Keratinocyte (primary cell): ENCODE measurements at regions not wholly inside any gene's neighbourhood (a gene's known extent, or its start where the extent isn't known, plus 50 kb on each side); places are given as distances from the start of the nearest gene placed in this dataset.

ENCODE experiments used
- DNase-seq: peaks from one replicate; pipeline ENCODE4 v3.0.0-alpha.2; 2011; ENCODE audit warnings: low read depth, missing footprints, low spot score
- FAIRE-seq: peaks from 2 replicates; lab custom pipeline; 2011; peaks lifted over from hg19 to GRCh38; lab: Jason Lieb, UNC
- H2AFZ ChIP-seq: 2 replicates; pipeline ENCODE4 v1.6.0; 2012; ENCODE audit warnings: low read length, control low read depth, inconsistent platforms; ENCODE audit not compliant: control insufficient read depth
- H3K27ac ChIP-seq: 2 replicates; pipeline ENCODE4 v1.5.1; 2011; ENCODE audit warnings: low read length; ENCODE audit not compliant: control insufficient read depth, insufficient read depth
- H3K27me3 ChIP-seq: 3 replicates; pipeline ENCODE4 v1.6.0; 2011; ENCODE audit warnings: low read length; ENCODE audit not compliant: control insufficient read depth, insufficient read depth; ENCODE audit errors: extremely low read depth
- H3K36me3 ChIP-seq, 2 experiments: 2 replicates in 1 of 2; 3 replicates in 1 of 2; pipeline ENCODE4 v1.5.1; 2011; ENCODE audit warnings: low read length in 2 of 2, mild to moderate bottlenecking in 1 of 2; ENCODE audit not compliant: control insufficient read depth in 2 of 2, insufficient read depth in 2 of 2; ENCODE audit errors: extremely low read depth in 1 of 2
- H3K4me1 ChIP-seq: 3 replicates; pipeline ENCODE4 v1.5.1; 2011; ENCODE audit warnings: low read length; ENCODE audit not compliant: control insufficient read depth, insufficient read depth; ENCODE audit errors: extremely low read depth
- H3K4me2 ChIP-seq: 3 replicates; pipeline ENCODE4 v1.6.0; 2011; ENCODE audit warnings: low read depth, low read length; ENCODE audit not compliant: control insufficient read depth, insufficient read depth; ENCODE audit errors: extremely low read depth
- H3K4me3 ChIP-seq, 3 experiments: fragments of 200-600 bp in 1 of 3; sonication (generic) in 1 of 3; 2 replicates in 2 of 3; 3 replicates in 1 of 3; pipeline ENCODE4 v1.5.1; 2011 to 2016; ENCODE audit warnings: low read length in 3 of 3, mild to moderate bottlenecking in 3 of 3, control low read depth in 2 of 3, inconsistent platforms in 1 of 3, low read depth in 1 of 3, mixed read lengths in 1 of 3, mixed run types in 1 of 3, moderate library complexity in 1 of 3; ENCODE audit not compliant: control insufficient read depth in 2 of 3, insufficient read depth in 2 of 3; ENCODE audit errors: extremely low read depth in 1 of 3
- H3K79me2 ChIP-seq: 2 replicates; pipeline ENCODE4 v1.6.0; 2012; ENCODE audit warnings: low read length; ENCODE audit not compliant: control insufficient read depth, insufficient read depth
- H3K9ac ChIP-seq: 3 replicates; pipeline ENCODE4 v1.6.0; 2011; ENCODE audit warnings: low read length; ENCODE audit not compliant: control insufficient read depth, insufficient read depth; ENCODE audit errors: extremely low read depth
- H3K9me1 ChIP-seq: 3 replicates; pipeline ENCODE4 v1.6.0; 2011; ENCODE audit warnings: low read length; ENCODE audit not compliant: control insufficient read depth, insufficient read depth; ENCODE audit errors: extremely low read depth
- H3K9me3 ChIP-seq: 2 replicates; pipeline ENCODE4 v1.5.1; 2012; ENCODE audit warnings: low read depth, low read length; ENCODE audit not compliant: control insufficient read depth
- H4K20me1 ChIP-seq: 3 replicates; pipeline ENCODE4 v1.6.0; 2011; ENCODE audit warnings: low read length; ENCODE audit not compliant: control insufficient read depth, insufficient read depth; ENCODE audit errors: extremely low read depth
- EZH2 ChIP-seq: IDR thresholded peaks from one replicate; pipeline ENCODE4 v1.6.1; 2012; ENCODE audit warnings: inconsistent platforms, mild to moderate bottlenecking, low read length, moderate library complexity
- dilution Hi-C: fragments of 300-500 bp; cut with MboI; formaldehyde crosslinking; loops from one replicate; pipeline ENCODE4 v1.7.0; 2020; ENCODE audit warnings: low sequenced_read_pairs; ENCODE audit not compliant: extremely low pct_ligation_motif_present
- TF ChIP-seq, protein P1 (sequence below), 3 experiments: IDR thresholded peaks in 1 of 3; conservative IDR thresholded peaks in 1 of 3; optimal IDR thresholded peaks in 1 of 3; 2 replicates in 2 of 3; 3 replicates in 1 of 3; pipeline versions ENCODE3 to v1.5.1; 2011; ENCODE audit warnings: low read length in 3 of 3, mild to moderate bottlenecking in 3 of 3, moderate library complexity in 2 of 3, control low read depth in 1 of 3, inconsistent platforms in 1 of 3; ENCODE audit not compliant: insufficient read depth in 2 of 3; ENCODE audit errors: extremely low read depth in 1 of 3

DNA sequence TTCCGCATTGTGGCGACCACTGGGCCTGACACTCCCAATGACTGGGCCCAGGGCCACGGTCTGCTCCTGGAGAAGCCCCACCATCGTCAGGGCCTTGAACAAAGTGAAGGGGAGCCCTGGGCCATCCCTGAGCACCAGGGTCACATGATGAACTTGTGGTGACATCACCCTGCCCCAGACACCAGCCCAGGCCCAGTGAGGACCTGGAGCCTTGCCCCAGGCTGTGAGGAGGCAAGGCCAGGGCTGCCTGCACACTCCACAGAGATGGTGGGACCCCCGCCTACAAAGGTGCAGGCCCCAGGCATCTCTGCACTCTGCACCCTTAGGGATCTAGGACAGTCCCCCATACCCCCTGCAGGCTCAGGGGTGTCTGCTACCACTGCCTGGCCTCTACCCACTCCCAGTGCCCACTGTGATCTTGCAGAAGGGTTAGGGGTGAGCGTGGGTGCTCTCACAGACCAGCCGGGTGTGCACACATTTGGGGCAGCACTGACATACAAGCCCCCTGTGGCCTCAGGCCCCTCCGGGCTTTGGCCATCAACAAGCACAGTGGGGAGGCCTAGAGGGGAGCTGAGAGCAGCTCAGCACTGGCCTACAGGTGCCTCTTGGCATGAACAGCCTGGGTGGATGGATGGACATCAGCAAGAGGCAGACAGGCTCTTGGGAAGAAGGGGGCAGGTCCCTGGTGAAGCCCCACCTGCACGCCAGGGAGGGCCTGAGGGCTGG, 624.0 kb upstream of the LRRTM4 start:
- no peak for FAIRE-seq
- no peak overlapping the region for H3K4me2 ChIP-seq
- no peak overlapping the region for H3K4me3 ChIP-seq
- no peaks in the 10 kb centered on the region for H3K9me1 ChIP-seq
- H3K27ac ChIP-seq: no peak overlapping the region
- H3K36me3 ChIP-seq: no peaks in the 10 kb centered on the region
- no peaks in the 10 kb centered on the region for H3K4me1 ChIP-seq
- TF ChIP-seq EZH2: no peak
- TF ChIP-seq, protein P1, sequence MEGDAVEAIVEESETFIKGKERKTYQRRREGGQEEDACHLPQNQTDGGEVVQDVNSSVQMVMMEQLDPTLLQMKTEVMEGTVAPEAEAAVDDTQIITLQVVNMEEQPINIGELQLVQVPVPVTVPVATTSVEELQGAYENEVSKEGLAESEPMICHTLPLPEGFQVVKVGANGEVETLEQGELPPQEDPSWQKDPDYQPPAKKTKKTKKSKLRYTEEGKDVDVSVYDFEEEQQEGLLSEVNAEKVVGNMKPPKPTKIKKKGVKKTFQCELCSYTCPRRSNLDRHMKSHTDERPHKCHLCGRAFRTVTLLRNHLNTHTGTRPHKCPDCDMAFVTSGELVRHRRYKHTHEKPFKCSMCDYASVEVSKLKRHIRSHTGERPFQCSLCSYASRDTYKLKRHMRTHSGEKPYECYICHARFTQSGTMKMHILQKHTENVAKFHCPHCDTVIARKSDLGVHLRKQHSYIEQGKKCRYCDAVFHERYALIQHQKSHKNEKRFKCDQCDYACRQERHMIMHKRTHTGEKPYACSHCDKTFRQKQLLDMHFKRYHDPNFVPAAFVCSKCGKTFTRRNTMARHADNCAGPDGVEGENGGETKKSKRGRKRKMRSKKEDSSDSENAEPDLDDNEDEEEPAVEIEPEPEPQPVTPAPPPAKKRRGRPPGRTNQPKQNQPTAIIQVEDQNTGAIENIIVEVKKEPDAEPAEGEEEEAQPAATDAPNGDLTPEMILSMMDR (optimal IDR thresholded peaks at IDR 0.05 in 1 of 3, IDR thresholded peaks at IDR 0.05 in 1 of 3, conservative IDR thresholded peaks at IDR 0.05 in 1 of 3; ENCODE audit: extremely low read depth in 1 of 3, insufficient read depth in 2 of 3, low read length in 3 of 3): no peak
- H3K27me3 ChIP-seq: no peaks in the 10 kb centered on the region
- no peak overlapping the region for H3K9ac ChIP-seq
- H4K20me1 ChIP-seq: no peaks in the 10 kb centered on the region
- H3K9me3 ChIP-seq: peaks cover 2% of the 10 kb centered on the region
- no peak overlapping the region for H2AFZ ChIP-seq
- no peak for DNase-seq
- no peaks in the 10 kb centered on the region for H3K79me2 ChIP-seq
- dilution Hi-C loops: no loop called here

DNA sequence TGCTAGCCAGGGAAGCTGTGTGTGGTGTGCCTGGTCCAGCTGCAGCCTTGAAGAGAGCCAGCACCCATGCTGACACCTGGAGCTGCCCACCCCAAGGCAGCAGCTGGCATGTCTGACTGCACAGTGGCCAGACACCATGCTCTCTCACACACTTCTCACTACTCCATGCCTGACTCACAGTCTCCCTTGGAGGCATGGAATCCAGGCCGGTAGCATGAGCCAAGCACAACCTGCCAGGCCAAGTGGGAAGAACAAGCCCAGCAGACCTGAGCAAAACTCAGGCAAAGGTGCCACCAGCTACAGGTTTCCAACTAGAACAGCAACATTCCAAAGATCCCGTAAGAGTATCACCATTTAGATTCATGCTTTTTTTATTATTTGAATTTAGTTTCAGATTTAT, 625.3 kb upstream of the LRRTM4 start:
- DNase-seq (no peak), FAIRE-seq (no peak)
- Histone ChIP-seq H3K4me2 (no peak overlapping the region), H3K36me3 (no peaks in the 10 kb centered on the region), H3K9me3 (peaks cover 2% of the 10 kb centered on the region), H3K79me2 (no peaks in the 10 kb centered on the region), H3K4me1 (no peaks in the 10 kb centered on the region), H2AFZ (no peak overlapping the region), H3K9me1 (no peaks in the 10 kb centered on the region), H3K27me3 (no peaks in the 10 kb centered on the region), H4K20me1 (no peaks in the 10 kb centered on the region), H3K27ac (no peak overlapping the region), H3K4me3 (no peak overlapping the region), H3K9ac (no peak overlapping the region)
- dilution Hi-C loops: no loop called here
- TF ChIP-seq, protein P1 (optimal IDR thresholded peaks at IDR 0.05 in 1 of 3, IDR thresholded peaks at IDR 0.05 in 1 of 3, conservative IDR thresholded peaks at IDR 0.05 in 1 of 3; ENCODE audit: extremely low read depth in 1 of 3, insufficient read depth in 2 of 3, low read length in 3 of 3): no peak
- no peak for TF ChIP-seq EZH2
